SH-SY5Y (cell line): ENCODE measurements at regions not wholly inside any gene's neighbourhood (a gene's known extent, or its start where the extent isn't known, plus 50 kb on each side); places are given as distances from the start of the nearest gene placed in this dataset.

ENCODE experiments used
- GATA2 ChIP-seq: IDR thresholded peaks from 2 replicates; pipeline ENCODE4 v1.6.1; 2011; ENCODE audit warnings: mild to moderate bottlenecking, low read depth, low read length
- GATA3 ChIP-seq: IDR thresholded peaks from 2 replicates; pipeline ENCODE4 v1.6.1; 2011; ENCODE audit warnings: low read depth, mild to moderate bottlenecking, low read length, moderate library complexity

GRCh38 chrX:107505223-107505622, 55.8 kb downstream of the FRMPD3 start:
- TF ChIP-seq GATA3, result no peak
- TF ChIP-seq GATA2, result no peak
